ENCODE measurements at regions not wholly inside any gene's neighbourhood (a gene's known extent, or its start where the extent isn't known, plus 50 kb on each side); places are given as distances from the start of the nearest gene placed in this dataset.
"Not testable (repeated sequence)": the region's sequence is repeated elsewhere in the genome, so short reads cannot be mapped to it uniquely, and the experiment has no call there.

DNA sequence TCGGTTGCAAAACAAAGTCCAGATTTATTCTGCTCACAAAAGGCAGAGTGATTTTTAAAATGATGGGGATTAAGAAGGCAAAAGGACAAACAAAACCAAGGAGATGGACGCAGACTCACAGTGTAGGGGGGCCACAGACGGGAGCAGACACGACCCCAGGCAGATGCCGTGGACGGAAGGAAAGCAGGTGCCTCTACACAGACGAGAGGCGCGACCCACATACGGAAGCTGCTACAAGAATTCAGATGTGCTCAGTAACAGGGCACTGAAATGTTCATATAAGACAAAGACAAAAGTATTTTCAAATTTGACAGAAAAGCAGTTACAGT lies 148.9 kb downstream of the BRD1 start:
- Mint-ChIP-seq H3K9me3 (no peaks in the 10 kb centered on the region), H3K27ac (no peak overlapping the region), H3K36me3 (ENCODE audit: insufficient read depth in 2 of 2) (no peaks in the 10 kb centered on the region), H3K27me3 (ENCODE audit: low read depth) (no peaks in the 10 kb centered on the region), H3K4me1 (ENCODE audit: low read depth) (no peaks in the 10 kb centered on the region), H3K4me3 (peak overlapping the region; percentile 26 to 46)
- ATAC-seq (replicated peaks in 1 of 2) (no peak), DNase-seq (no peak)

- Mint-ChIP-seq H3K4me1 (ENCODE audit: low read depth) (no peaks in the 10 kb centered on the region), H3K9me3 (no peaks in the 10 kb centered on the region), H3K27ac (no peak overlapping the region), H3K36me3 (ENCODE audit: insufficient read depth in 2 of 2) (no peaks in the 10 kb centered on the region), H3K27me3 (ENCODE audit: low read depth) (peaks cover under 1% of the 10 kb centered on the region), H3K4me3 (peak overlapping the region; percentile 26 to 46)
- DNase-seq (no peak), ATAC-seq (replicated peaks in 1 of 2) (peak in 1 of 2 donors; percentile 21)
Observed at GRCh38 chr22:49678137-49678841, 149.4 kb downstream of the BRD1 start.

GRCh38 chr22:49677495-49677889 lies 150.2 kb downstream of the BRD1 start:
- Mint-ChIP-seq H3K4me1 (ENCODE audit: low read depth) (no peaks in the 10 kb centered on the region), H3K27me3 (ENCODE audit: low read depth) (peaks cover 6% of the 10 kb centered on the region), H3K36me3 (ENCODE audit: insufficient read depth in 2 of 2) (no peaks in the 10 kb centered on the region), H3K27ac (no peak overlapping the region), H3K4me3 (no peak overlapping the region), H3K9me3 (no peaks in the 10 kb centered on the region)
- DNase-seq, result no peak
- ATAC-seq (replicated peaks in 1 of 2), result no peak

DNA sequence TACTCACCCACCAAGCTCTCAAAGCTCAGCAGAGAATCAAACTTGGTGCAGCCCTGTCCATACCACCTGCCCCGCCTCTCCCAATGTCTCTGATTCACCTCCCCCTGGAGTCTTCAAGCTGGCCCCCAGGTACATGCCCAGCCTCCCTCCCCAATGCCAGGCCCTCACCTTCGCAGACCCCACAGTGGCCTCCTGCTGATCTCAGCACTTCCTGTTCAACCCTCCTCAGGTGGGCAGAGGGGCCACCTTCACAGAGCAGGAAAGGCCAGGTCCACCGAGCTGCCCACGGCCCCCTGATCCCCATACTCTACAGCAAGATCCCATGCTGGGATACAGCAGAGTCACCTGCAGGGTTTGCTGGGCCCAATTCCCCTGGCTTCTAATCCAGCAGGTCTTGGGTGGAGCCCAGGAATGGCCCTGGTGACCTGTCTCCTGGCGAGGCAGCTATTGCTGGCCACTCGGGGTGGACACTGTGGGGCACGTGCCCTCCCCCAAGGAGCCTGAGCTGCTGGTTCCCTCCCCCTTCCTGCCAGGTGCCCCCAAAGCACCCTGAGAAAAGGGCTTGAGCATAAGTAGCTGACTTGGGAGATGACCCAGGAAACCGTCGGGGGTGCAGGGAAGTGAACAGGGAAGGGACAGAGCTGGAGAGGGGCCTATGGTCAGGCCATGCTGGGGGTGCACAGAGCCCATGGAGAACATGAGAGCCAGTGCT lies 150.7 kb downstream of the BRD1 start:
- no peak for ATAC-seq (replicated peaks in 1 of 2)
- Mint-ChIP-seq H3K27ac (no peak overlapping the region), H3K36me3 (ENCODE audit: insufficient read depth in 2 of 2) (no peaks in the 10 kb centered on the region), H3K4me1 (ENCODE audit: low read depth) (no peaks in the 10 kb centered on the region), H3K27me3 (ENCODE audit: low read depth) (peaks cover 7% of the 10 kb centered on the region), H3K4me3 (no peak overlapping the region), H3K9me3 (no peaks in the 10 kb centered on the region)
- no peak for DNase-seq

DNA sequence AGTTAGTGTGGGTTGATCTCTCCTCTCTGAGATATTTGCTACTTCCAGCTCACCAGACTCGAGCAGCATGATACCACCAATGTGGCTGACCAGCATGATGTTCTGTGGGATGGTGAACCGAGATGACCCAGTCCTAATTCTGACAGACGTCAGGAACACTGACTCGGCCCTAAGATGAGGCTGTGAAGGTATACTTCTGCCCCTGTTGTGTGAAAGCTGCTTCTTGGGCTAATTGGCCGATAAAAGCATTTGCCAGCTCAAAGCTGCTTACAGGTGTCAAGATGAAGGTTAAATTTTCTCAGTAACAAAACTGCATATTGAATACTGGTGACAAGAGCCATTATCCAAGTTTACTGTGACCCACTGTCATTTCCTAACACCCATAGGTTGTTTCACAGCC lies 151.4 kb downstream of the BRD1 start:
- no peaks in the 10 kb centered on the region for H3K36me3 Mint-ChIP-seq (ENCODE audit: insufficient read depth in 2 of 2)
- H3K9me3 Mint-ChIP-seq, result no peaks in the 10 kb centered on the region
- no peak overlapping the region for H3K4me3 Mint-ChIP-seq
- ATAC-seq (replicated peaks in 1 of 2), result no peak
- H3K27me3 Mint-ChIP-seq (ENCODE audit: low read depth), result peaks cover 14% of the 10 kb centered on the region
- no peak for DNase-seq
- peaks cover 5% of the 10 kb centered on the region for H3K4me1 Mint-ChIP-seq (ENCODE audit: low read depth)
- no peak overlapping the region for H3K27ac Mint-ChIP-seq

GRCh38 chr22:49674479-49675050 lies 153.1 kb downstream of the BRD1 start:
- Mint-ChIP-seq H3K9me3 (no peaks in the 10 kb centered on the region), H3K27me3 (ENCODE audit: low read depth) (peaks cover 21% of the 10 kb centered on the region), H3K4me3 (no peak overlapping the region), H3K4me1 (ENCODE audit: low read depth) (peaks cover 7% of the 10 kb centered on the region), H3K27ac (no peak overlapping the region), H3K36me3 (ENCODE audit: insufficient read depth in 2 of 2) (no peaks in the 10 kb centered on the region)
- DNase-seq (no peak), ATAC-seq (replicated peaks in 1 of 2) (no peak)

- Mint-ChIP-seq H3K9me3 (no peaks in the 10 kb centered on the region), H3K4me3 (no peak overlapping the region), H3K36me3 (ENCODE audit: insufficient read depth in 2 of 2) (no peaks in the 10 kb centered on the region), H3K4me1 (ENCODE audit: low read depth) (peaks cover 7% of the 10 kb centered on the region), H3K27me3 (ENCODE audit: low read depth) (peaks cover 28% of the 10 kb centered on the region), H3K27ac (no peak overlapping the region)
- no peak for ATAC-seq (replicated peaks in 1 of 2)
- DNase-seq, result no peak
Observed at GRCh38 chr22:49673048-49673447, 154.6 kb downstream of the BRD1 start.

- no peaks in the 10 kb centered on the region for H3K36me3 Mint-ChIP-seq (ENCODE audit: insufficient read depth in 2 of 2)
- no peaks in the 10 kb centered on the region for H3K9me3 Mint-ChIP-seq
- peaks cover 28% of the 10 kb centered on the region for H3K27me3 Mint-ChIP-seq (ENCODE audit: low read depth)
- no peak for DNase-seq
- H3K4me3 Mint-ChIP-seq, result peak overlapping the region in 1 of 2 donors; percentile 74
- peaks cover 10% of the 10 kb centered on the region for H3K4me1 Mint-ChIP-seq (ENCODE audit: low read depth)
- no peak overlapping the region for H3K27ac Mint-ChIP-seq
- ATAC-seq (replicated peaks in 1 of 2), result no peak
Observed at GRCh38 chr22:49672014-49672516, 155.6 kb downstream of the BRD1 start.

DNA sequence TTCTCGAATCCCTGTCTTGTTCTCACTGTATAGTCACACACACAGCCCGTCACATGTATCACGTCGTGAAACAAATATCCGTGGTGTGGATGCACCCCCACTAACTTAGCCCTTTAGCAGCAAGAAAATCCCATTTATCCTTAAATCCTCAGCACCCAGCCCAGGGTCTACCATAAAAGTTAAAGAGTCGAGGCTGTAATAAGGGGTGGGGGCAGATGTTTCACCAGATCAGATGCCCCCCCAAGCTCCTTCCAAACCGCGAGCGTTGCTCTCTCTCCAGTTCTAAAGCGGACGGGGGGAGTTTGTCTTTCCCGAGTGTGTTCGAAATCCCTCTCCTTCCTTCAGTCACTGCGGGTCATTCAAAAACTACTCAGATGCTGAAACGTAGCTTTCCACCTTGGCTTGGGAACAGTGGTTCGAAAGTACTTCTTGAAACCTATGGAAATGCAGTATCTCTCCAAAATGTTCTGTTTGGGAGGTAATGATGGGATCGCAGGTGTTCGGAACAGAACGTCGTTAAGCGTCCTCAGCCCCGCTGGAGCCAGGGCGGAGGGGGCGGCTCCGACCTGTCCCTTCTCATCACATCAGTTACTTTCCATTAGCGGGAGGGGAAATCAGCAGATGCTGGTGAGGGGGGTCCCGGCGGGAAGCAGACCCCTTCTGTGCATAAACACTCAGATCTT lies 156.2 kb downstream of the BRD1 start:
- Mint-ChIP-seq H3K27me3 (ENCODE audit: low read depth) (peaks cover 28% of the 10 kb centered on the region), H3K9me3 (no peaks in the 10 kb centered on the region), H3K36me3 (ENCODE audit: insufficient read depth in 2 of 2) (no peaks in the 10 kb centered on the region), H3K4me3 (peak overlapping the region; percentile 73 to 74), H3K27ac (no peak overlapping the region), H3K4me1 (ENCODE audit: low read depth) (peaks cover 16% of the 10 kb centered on the region)
- DNase-seq (no peak), ATAC-seq (replicated peaks in 1 of 2) (no peak)

DNA sequence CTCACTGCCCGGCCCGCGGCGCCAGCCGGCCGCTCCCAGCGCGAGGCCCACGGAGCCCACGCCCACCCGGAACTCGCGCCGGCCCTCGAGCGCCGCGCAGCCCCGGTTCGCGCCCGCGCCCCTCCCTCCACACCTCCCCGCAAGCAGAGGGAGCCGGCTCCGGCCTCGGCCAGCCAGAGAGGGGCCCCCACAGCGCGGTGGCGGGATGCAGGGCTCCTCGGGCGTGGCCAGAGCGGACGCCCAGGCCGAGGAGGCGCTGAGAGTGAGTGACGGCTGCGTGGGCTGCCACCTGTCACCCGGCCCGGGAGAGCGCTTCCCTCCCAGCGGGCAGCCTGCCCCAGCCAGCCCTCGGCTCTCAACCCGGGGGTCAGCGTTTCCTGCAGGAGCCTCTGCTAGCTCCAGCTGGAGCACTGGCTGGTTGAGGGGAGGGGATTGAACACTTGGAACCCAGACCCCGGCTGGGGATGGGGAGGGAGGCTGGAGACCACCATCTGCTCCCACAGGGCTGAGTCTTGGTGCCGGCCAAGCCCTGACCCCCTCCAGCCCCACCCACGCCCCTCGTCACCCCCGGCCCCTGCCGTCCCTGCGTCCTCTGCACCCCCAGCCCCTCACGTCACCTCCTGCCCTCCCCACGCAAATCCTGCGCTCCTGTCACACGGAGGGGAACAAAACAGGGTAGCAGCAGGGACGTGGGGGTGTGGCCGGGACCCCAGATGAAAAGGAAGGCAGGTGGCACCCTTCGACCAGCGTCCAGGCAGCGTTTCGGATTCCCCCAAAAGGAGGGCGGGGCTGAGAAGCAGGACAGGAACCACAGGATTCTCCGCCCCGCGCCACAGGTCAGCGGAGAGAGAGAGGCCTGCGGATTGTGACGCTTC lies 157.0 kb downstream of the BRD1 start:
- peaks cover 28% of the 10 kb centered on the region for H3K27me3 Mint-ChIP-seq (ENCODE audit: low read depth)
- DNase-seq, result peak; percentile 39 to 43
- no peaks in the 10 kb centered on the region for H3K36me3 Mint-ChIP-seq (ENCODE audit: insufficient read depth in 2 of 2)
- peaks cover 16% of the 10 kb centered on the region for H3K4me1 Mint-ChIP-seq (ENCODE audit: low read depth)
- H3K9me3 Mint-ChIP-seq, result no peaks in the 10 kb centered on the region
- ATAC-seq (replicated peaks in 1 of 2), result peak; percentile 72 to 76
- H3K4me3 Mint-ChIP-seq, result peak overlapping the region; percentile 73 to 74
- H3K27ac Mint-ChIP-seq, result no peak overlapping the region

- Mint-ChIP-seq H3K27me3 (ENCODE audit: low read depth) (peaks cover 28% of the 10 kb centered on the region), H3K4me1 (ENCODE audit: low read depth) (peaks cover 16% of the 10 kb centered on the region), H3K4me3 (peak overlapping the region; percentile 70 to 75)
- not testable (repeated sequence) for H3K36me3 Mint-ChIP-seq (ENCODE audit: insufficient read depth in 2 of 2); H3K27ac Mint-ChIP-seq; H3K9me3 Mint-ChIP-seq
- peak; percentile 45 to 60 for ATAC-seq (replicated peaks in 1 of 2)
- DNase-seq, result peak; percentile 18 to 21
Observed at GRCh38 chr22:49669969-49670455, 157.7 kb downstream of the BRD1 start.

DNA sequence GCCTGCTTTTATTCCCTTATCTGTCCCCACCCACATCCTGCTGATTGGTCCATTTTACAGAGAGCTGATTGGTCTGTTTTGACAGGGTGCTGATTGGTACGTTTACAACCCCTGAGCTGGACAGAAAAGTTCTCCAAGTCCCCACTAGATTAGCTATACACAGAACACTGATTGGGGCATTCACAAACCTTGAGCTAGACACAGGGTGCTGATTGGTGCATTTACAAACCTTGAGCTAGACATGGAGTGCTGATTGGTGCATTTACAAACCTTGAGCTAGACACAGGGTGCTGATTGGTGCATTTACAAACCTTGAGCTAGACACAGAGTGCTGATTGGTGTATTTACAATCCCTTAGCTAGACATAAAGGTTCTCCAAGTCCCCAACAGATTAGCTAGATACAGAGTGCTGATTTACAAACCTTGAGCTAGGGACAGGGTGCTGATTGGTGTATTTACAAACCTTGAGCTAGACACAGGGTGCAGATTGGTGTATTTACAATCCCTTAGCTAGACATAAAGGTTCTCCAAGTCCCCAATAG lies 158.2 kb downstream of the BRD1 start:
- Mint-ChIP-seq H3K4me3 (peak overlapping the region; percentile 70 to 75), H3K4me1 (ENCODE audit: low read depth) (peaks cover 16% of the 10 kb centered on the region), H3K27me3 (ENCODE audit: low read depth) (peaks cover 28% of the 10 kb centered on the region)
- ATAC-seq (replicated peaks in 1 of 2), result peak; percentile 34 to 50
- not testable (repeated sequence) for DNase-seq; H3K36me3 Mint-ChIP-seq (ENCODE audit: insufficient read depth in 2 of 2); H3K27ac Mint-ChIP-seq; H3K9me3 Mint-ChIP-seq
